ENCODE measurements at regions not wholly inside any gene's neighbourhood (a gene's known extent, or its start where the extent isn't known, plus 50 kb on each side); places are given as distances from the start of the nearest gene placed in this dataset.
"Not testable (repeated sequence)": the region's sequence is repeated elsewhere in the genome, so short reads cannot be mapped to it uniquely, and the experiment has no call there.

GRCh38 chr4:166202991-166203390 lies 330.0 kb downstream of the TLL1 start:
- TF ChIP-seq YY1 (IDR thresholded peaks at IDR 0.05; ENCODE audit: extremely low read depth, insufficient replicate concordance, low read depth, low read length) = no peak
- TF ChIP-seq ATF3 (IDR thresholded peaks at IDR 0.05) = no peak
- TF ChIP-seq FOSL1 (IDR thresholded peaks at IDR 0.05; ENCODE audit: low read depth) = no peak
- no peak for TF ChIP-seq ZFX (IDR thresholded peaks at IDR 0.05)
- no peak for TF ChIP-seq ELF1 (IDR thresholded peaks at IDR 0.05; ENCODE audit: borderline replicate concordance, low read depth)
- TF ChIP-seq ZNF274 (IDR thresholded peaks at IDR 0.05; ENCODE audit: low read depth, low read length) = no peak
- no peak for TF ChIP-seq CBX3 (IDR thresholded peaks at IDR 0.05; ENCODE audit: low read depth)
- no peak for TF ChIP-seq CTCF (IDR thresholded peaks at IDR 0.05 in 2 of 3, conservative IDR thresholded peaks at IDR 0.05 in 1 of 3; ENCODE audit: borderline replicate concordance in 1 of 3, insufficient read depth in 1 of 3, low read depth in 2 of 3, low read length in 2 of 3)
- no peaks in the 10 kb centered on the region for H3K36me3 ChIP-seq (ENCODE audit: control insufficient read depth in 1 of 2, insufficient read depth in 2 of 2, low read length in 2 of 2)
- DNase-seq (ENCODE audit: low read depth, low spot score) (no peak), ATAC-seq (no peak)
- H2AFZ ChIP-seq (ENCODE audit: low read depth, low read length, poor library complexity, severe bottlenecking) = no peak overlapping the region
- POLR2A ChIA-PET = no interaction called here
- H3K9ac ChIP-seq (ENCODE audit: low read length) = no peak overlapping the region
- RAD21 ChIA-PET (ENCODE audit: low non-redundant PET in 1 of 2, low total read pairs in 2 of 2, uncharacterized antibody in 2 of 2, unreplicated experiment in 2 of 2) = no interaction called here
- BruUV-seq (replicated peaks) = no TSS peak
- no peaks in the 10 kb centered on the region for H3K27me3 ChIP-seq (ENCODE audit: insufficient read depth, low read length)
- CTCF ChIA-PET = no interaction called here
- H3K9me3 ChIP-seq (ENCODE audit: control insufficient read depth in 1 of 2, insufficient read depth in 1 of 2, low read depth in 1 of 2, low read length in 2 of 2) = no peaks in the 10 kb centered on the region
- no peak overlapping the region for H3K4me3 ChIP-seq (replicated peaks in 1 of 2; ENCODE audit: low read depth in 1 of 2, low read length in 2 of 2)
- intact Hi-C loops (cut with micrococcal nuclease) = no loop called here
- no peaks in the 10 kb centered on the region; the same call in 1 of the 2 replicates for H3K9me2 ChIP-seq (ENCODE audit: insufficient read depth)
- no peak overlapping the region for H3K4me2 ChIP-seq (ENCODE audit: low read length)
- no peaks in the 10 kb centered on the region for H3K79me2 ChIP-seq (ENCODE audit: insufficient read depth, low read length)
- H4K20me1 ChIP-seq (ENCODE audit: insufficient read depth) = no peaks in the 10 kb centered on the region
- no peak overlapping the region for H3K27ac ChIP-seq (ENCODE audit: low read depth, low read length)
- H3K4me1 ChIP-seq (ENCODE audit: control insufficient read depth in 1 of 2, insufficient read depth in 2 of 2, low read length in 2 of 2) = no peaks in the 10 kb centered on the region

GRCh38 chr4:166212326-166212725 lies 339.3 kb downstream of the TLL1 start:
- H3K36me3 ChIP-seq (ENCODE audit: control insufficient read depth in 1 of 2, insufficient read depth in 2 of 2, low read length in 2 of 2); RAD21 ChIA-PET (ENCODE audit: low non-redundant PET in 1 of 2, low total read pairs in 2 of 2, uncharacterized antibody in 2 of 2, unreplicated experiment in 2 of 2); intact Hi-C loops (cut with micrococcal nuclease); BruUV-seq (replicated peaks); H4K20me1 ChIP-seq (ENCODE audit: insufficient read depth); H2AFZ ChIP-seq (ENCODE audit: low read depth, low read length, poor library complexity, severe bottlenecking); H3K4me3 ChIP-seq (replicated peaks in 1 of 2; ENCODE audit: low read depth in 1 of 2, low read length in 2 of 2); POLR2A ChIA-PET; H3K79me2 ChIP-seq (ENCODE audit: insufficient read depth, low read length); H3K4me1 ChIP-seq (ENCODE audit: control insufficient read depth in 1 of 2, insufficient read depth in 2 of 2, low read length in 2 of 2); H3K9me2 ChIP-seq (ENCODE audit: insufficient read depth); ATAC-seq; H3K9ac ChIP-seq (ENCODE audit: low read length); H3K27me3 ChIP-seq (ENCODE audit: insufficient read depth, low read length); CTCF ChIA-PET; H3K4me2 ChIP-seq (ENCODE audit: low read length); H3K27ac ChIP-seq (ENCODE audit: low read depth, low read length); H3K9me3 ChIP-seq (ENCODE audit: control insufficient read depth in 1 of 2, insufficient read depth in 1 of 2, low read depth in 1 of 2, low read length in 2 of 2); DNase-seq (ENCODE audit: low read depth, low spot score): not testable (repeated sequence)

Data from HCT116 (cell line).